WTC11 (cell line): ENCODE measurements at regions not wholly inside any gene's neighbourhood (a gene's known extent, or its start where the extent isn't known, plus 50 kb on each side); places are given as distances from the start of the nearest gene placed in this dataset.
"Not testable (repeated sequence)": the region's sequence is repeated elsewhere in the genome, so short reads cannot be mapped to it uniquely, and the experiment has no call there.

Source experiments
- CTCF ChIP-seq: fragments of 200-600 bp; IDR thresholded peaks from 2 replicates; pipeline ENCODE4 v1.8.0; 2022; ENCODE audit warnings: antibody characterized with exemption
- FOXP1 ChIP-seq: sonication (generic); formaldehyde crosslinking; IDR thresholded peaks from 2 replicates; pipeline ENCODE4 v1.8.0; 2022; ENCODE audit warnings: missing genetic modification reagents, mild to moderate bottlenecking, moderate library complexity, borderline replicate concordance
- GTF2I ChIP-seq: fragments of 250-450 bp; sonication (Bioruptor Pico); conservative IDR thresholded peaks from 2 replicates; pipeline ENCODE4 v1.4.0; 2021; ENCODE audit warnings: mild to moderate bottlenecking
- SP1 ChIP-seq: sonication (generic); formaldehyde crosslinking; conservative IDR thresholded peaks from 2 replicates; pipeline ENCODE4 v1.8.1; 2022; ENCODE audit warnings: missing genetic modification reagents
- TF ChIP-seq, protein P1 (sequence below): sonication (generic); formaldehyde crosslinking; IDR thresholded peaks from 2 replicates; pipeline ENCODE4 v1.8.0; 2022; ENCODE audit warnings: mild to moderate bottlenecking, missing genetic modification reagents
- TF ChIP-seq, protein P2 (sequence below): sonication (generic); formaldehyde crosslinking; IDR thresholded peaks from 2 replicates; pipeline ENCODE4 v1.8.1; 2023; ENCODE audit warnings: mild to moderate bottlenecking, missing genetic modification reagents, moderate library complexity

- TF ChIP-seq, protein P1, sequence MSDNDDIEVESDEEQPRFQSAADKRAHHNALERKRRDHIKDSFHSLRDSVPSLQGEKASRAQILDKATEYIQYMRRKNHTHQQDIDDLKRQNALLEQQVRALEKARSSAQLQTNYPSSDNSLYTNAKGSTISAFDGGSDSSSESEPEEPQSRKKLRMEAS = not testable (repeated sequence)
- TF ChIP-seq, protein P2, sequence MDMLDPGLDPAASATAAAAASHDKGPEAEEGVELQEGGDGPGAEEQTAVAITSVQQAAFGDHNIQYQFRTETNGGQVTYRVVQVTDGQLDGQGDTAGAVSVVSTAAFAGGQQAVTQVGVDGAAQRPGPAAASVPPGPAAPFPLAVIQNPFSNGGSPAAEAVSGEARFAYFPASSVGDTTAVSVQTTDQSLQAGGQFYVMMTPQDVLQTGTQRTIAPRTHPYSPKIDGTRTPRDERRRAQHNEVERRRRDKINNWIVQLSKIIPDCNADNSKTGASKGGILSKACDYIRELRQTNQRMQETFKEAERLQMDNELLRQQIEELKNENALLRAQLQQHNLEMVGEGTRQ (CRISPR knock-in tag) = not testable (repeated sequence)
- not testable (repeated sequence) for TF ChIP-seq CTCF; FOXP1; SP1 (CRISPR knock-in tag); GTF2I (CRISPR knock-in tag)
Measured at GRCh38 chr3:8325833-8326232, 175.8 kb upstream of the LMCD1 start.
